Ascending aorta (tissue), 2 donors: ENCODE measurements at regions not wholly inside any gene's neighbourhood (a gene's known extent, or its start where the extent isn't known, plus 50 kb on each side); places are given as distances from the start of the nearest gene placed in this dataset.
"Not testable (repeated sequence)": the region's sequence is repeated elsewhere in the genome, so short reads cannot be mapped to it uniquely, and the experiment has no call there.

Source experiments
- DNase-seq, 2 donors: peaks; one replicate each; pipeline ENCODE4 v3.0.0-alpha.2; 2019; ENCODE audit warnings: low spot score in 2 of 2
- H3K27ac ChIP-seq, 2 donors: fragments of 200-600 bp; sonication (generic); one replicate each; pipeline ENCODE4 v1.5.1; 2016 to 2017; ENCODE audit warnings: mild to moderate bottlenecking in 1 of 2
- H3K27me3 ChIP-seq: fragments of 200-600 bp; sonication (generic); one replicate; pipeline ENCODE4 v1.5.1; 2017
- H3K36me3 ChIP-seq, 2 donors: fragments of 200-600 bp; sonication (generic); one replicate each; pipeline ENCODE4 v1.5.1; 2016
- H3K4me1 ChIP-seq, 2 donors: fragments of 200-600 bp; sonication (generic); one replicate each; pipeline ENCODE4 v1.5.1; 2016 to 2017; ENCODE audit warnings: mild to moderate bottlenecking in 1 of 2
- H3K4me3 ChIP-seq, 2 donors: fragments of 200-600 bp; sonication (generic); one replicate each; pipeline ENCODE4 v1.5.1; 2016 to 2017; ENCODE audit warnings: mild to moderate bottlenecking in 1 of 2
- H3K9me3 ChIP-seq, 2 donors: fragments of 200-600 bp; sonication (generic); one replicate each; pipeline ENCODE4 v1.5.1; 2016
- CTCF ChIP-seq, 3 experiments: fragments of 200-600 bp in 2 of 3; fragments of 450-650 bp in 1 of 3; sonication (generic) in 2 of 3; IDR thresholded peaks; one replicate each; pipeline ENCODE4 v1.5.1; 2016 to 2019; ENCODE audit warnings: antibody characterized with exemption in 3 of 3, mild to moderate bottlenecking in 1 of 3, moderate library complexity in 1 of 3
- intact Hi-C: fragments of 100-400 bp; cut with DNase I; formaldehyde crosslinking; loops from one replicate; pipeline ENCODE4 v1.15.1; 2023

GRCh38 chr18:25494888-25495287 lies 142.9 kb upstream of the ZNF521 start:
- Histone ChIP-seq H3K4me1 (no peaks in the 10 kb centered on the region), H3K27me3 (no peaks in the 10 kb centered on the region), H3K27ac (no peak overlapping the region), H3K9me3 (no peaks in the 10 kb centered on the region), H3K36me3 (no peaks in the 10 kb centered on the region), H3K4me3 (no peak overlapping the region)
- intact Hi-C loops: no loop called here
- no peak for DNase-seq
- TF ChIP-seq CTCF (IDR thresholded peaks at IDR 0.05): no peak

GRCh38 chr18:25493401-25493800 lies 141.4 kb upstream of the ZNF521 start:
- H3K27me3 ChIP-seq: no peaks in the 10 kb centered on the region
- no peaks in the 10 kb centered on the region for H3K9me3 ChIP-seq
- no peak overlapping the region for H3K4me3 ChIP-seq
- H3K36me3 ChIP-seq: no peaks in the 10 kb centered on the region
- H3K27ac ChIP-seq: no peak overlapping the region
- DNase-seq: no peak
- intact Hi-C loops: no loop called here
- TF ChIP-seq CTCF (IDR thresholded peaks at IDR 0.05): no peak
- no peaks in the 10 kb centered on the region for H3K4me1 ChIP-seq

GRCh38 chr18:25490316-25490715 lies 138.3 kb upstream of the ZNF521 start:
- H3K4me1 ChIP-seq: no peaks in the 10 kb centered on the region
- no peak for DNase-seq
- no peak for TF ChIP-seq CTCF (IDR thresholded peaks at IDR 0.05)
- H3K27me3 ChIP-seq: no peaks in the 10 kb centered on the region
- intact Hi-C loops: no loop called here
- no peaks in the 10 kb centered on the region for H3K9me3 ChIP-seq
- no peak overlapping the region for H3K4me3 ChIP-seq
- no peaks in the 10 kb centered on the region for H3K36me3 ChIP-seq
- H3K27ac ChIP-seq: no peak overlapping the region

GRCh38 chr18:25473008-25473407 lies 121.0 kb upstream of the ZNF521 start:
- Histone ChIP-seq H3K36me3 (no peaks in the 10 kb centered on the region), H3K4me3 (no peak overlapping the region), H3K27me3 (no peaks in the 10 kb centered on the region), H3K9me3 (no peaks in the 10 kb centered on the region), H3K4me1 (no peaks in the 10 kb centered on the region), H3K27ac (no peak overlapping the region)
- no peak for DNase-seq
- intact Hi-C loops: no loop called here
- TF ChIP-seq CTCF (IDR thresholded peaks at IDR 0.05): no peak

GRCh38 chr18:25470756-25471524 lies 119.0 kb upstream of the ZNF521 start:
- H3K27ac ChIP-seq, H3K4me3 ChIP-seq, intact Hi-C loops, DNase-seq, H3K9me3 ChIP-seq, H3K36me3 ChIP-seq, H3K27me3 ChIP-seq: not testable (repeated sequence)
- H3K4me1 ChIP-seq: peaks cover 0 to 10% of the 10 kb centered on the region in 2 donors

- Histone ChIP-seq H3K27me3 (no peaks in the 10 kb centered on the region), H3K9me3 (no peaks in the 10 kb centered on the region), H3K27ac (no peak overlapping the region), H3K4me1 (peaks cover 0 to 10% of the 10 kb centered on the region in 2 donors), H3K4me3 (no peak overlapping the region), H3K36me3 (no peaks in the 10 kb centered on the region)
- TF ChIP-seq CTCF (IDR thresholded peaks at IDR 0.05): no peak
- no peak for DNase-seq
- intact Hi-C loops: no loop called here
Observed at GRCh38 chr18:25470062-25470461, 118.1 kb upstream of the ZNF521 start.
